Upper lobe of left lung (tissue), 6 donors: ENCODE measurements at regions not wholly inside any gene's neighbourhood (a gene's known extent, or its start where the extent isn't known, plus 50 kb on each side); places are given as distances from the start of the nearest gene placed in this dataset.

ENCODE experiments used
- ATAC-seq, 2 donors: fragments of 200-7000 bp; cut with Tn5 transposase; one replicate each; pipeline ENCODE4 v1.9.1; 2022; ENCODE audit warnings: mild to moderate bottlenecking in 2 of 2, moderate library complexity in 2 of 2; ENCODE audit not compliant: low FRiP score in 2 of 2
- DNase-seq, 2 donors: peaks; one replicate each; pipeline ENCODE4 v3.0.0-alpha.2; 2019 to 2020
- H3K27ac ChIP-seq, 4 donors: fragments of 200-600 bp; sonication (generic); one replicate each; pipeline ENCODE4 v1.5.1; 2016 to 2019
- H3K27me3 ChIP-seq, 4 donors: fragments of 200-600 bp; sonication (generic); one replicate each; pipeline ENCODE4 v1.5.1; 2017 to 2019
- H3K36me3 ChIP-seq, 4 donors: fragments of 200-600 bp; sonication (generic); one replicate each; pipeline ENCODE4 v1.5.1; 2016 to 2019
- H3K4me1 ChIP-seq, 4 donors: fragments of 200-600 bp; sonication (generic); one replicate each; pipeline ENCODE4 v1.5.1; 2018 to 2019
- H3K4me3 ChIP-seq, 4 donors: fragments of 200-600 bp; sonication (generic); one replicate each; pipeline ENCODE4 v1.5.1; 2017 to 2019; ENCODE audit warnings: mild to moderate bottlenecking in 2 of 4, moderate library complexity in 1 of 4
- H3K9me3 ChIP-seq, 4 donors: fragments of 200-600 bp; sonication (generic); one replicate each; pipeline ENCODE4 v1.5.1; 2018 to 2019
- EP300 ChIP-seq, 4 donors: sonication (generic); formaldehyde crosslinking; IDR thresholded peaks; one replicate each; pipeline ENCODE4 v1.5.1; 2017; ENCODE audit warnings: antibody characterized with exemption in 4 of 4, control low read depth in 2 of 4
- POLR2A ChIP-seq, 4 donors: fragments of 450-650 bp; IDR thresholded peaks; one replicate each; pipeline ENCODE4 v1.5.1; 2016 to 2017; ENCODE audit warnings: antibody characterized with exemption in 4 of 4, mild to moderate bottlenecking in 2 of 4
- POLR2AphosphoS5 ChIP-seq, 2 donors: sonication (generic); formaldehyde crosslinking; IDR thresholded peaks; one replicate each; pipeline ENCODE4 v1.5.1; 2017; ENCODE audit warnings: antibody characterized with exemption in 2 of 2
- WGBS, 2 donors: methylation state at CpG; one replicate each; pipeline ENCODE4 v1.1.5; 2017 to 2018; 5-methylcytosine and 5-hydroxymethylcytosine counted together
- TF ChIP-seq, protein P1 (sequence below), 6 experiments: fragments of 450-650 bp in 4 of 6; fragments of 200-600 bp in 2 of 6; sonication (generic) in 2 of 6; IDR thresholded peaks; one replicate each; pipeline ENCODE4 v1.5.1; 2016 to 2019; ENCODE audit warnings: antibody characterized with exemption in 6 of 6
- donor health status: DM: no; HTN: no; CAD: no; lungs with moderate emphysema.
- donor health status: DM: no; HTN: yes; CAD: no; lungs with severe emphysema.

- H3K36me3 ChIP-seq = no peaks in the 10 kb centered on the region
- DNase-seq (no peak), ATAC-seq (no peak)
- no peaks in the 10 kb centered on the region for H3K27me3 ChIP-seq
- H3K9me3 ChIP-seq = no peaks in the 10 kb centered on the region
- TF ChIP-seq POLR2A (IDR thresholded peaks at IDR 0.05) (no peak), POLR2AphosphoS5 (IDR thresholded peaks at IDR 0.05) (no peak), EP300 (IDR thresholded peaks at IDR 0.05) (no peak)
- H3K4me3 ChIP-seq = no peak overlapping the region
- H3K27ac ChIP-seq = no peak overlapping the region
- WGBS, 2 donors = 60 to 69% methylated on average over 3 of the region's 3 CpGs
- no peaks in the 10 kb centered on the region for H3K4me1 ChIP-seq
Observed at GRCh38 chr5:176180339-176180738, 57.9 kb upstream of the SIMC1 start.

GRCh38 chr5:176180781-176181180 is 57.4 kb upstream of the SIMC1 start:
- no peaks in the 10 kb centered on the region for H3K9me3 ChIP-seq
- no peak overlapping the region for H3K4me3 ChIP-seq
- no peak overlapping the region for H3K27ac ChIP-seq
- TF ChIP-seq, protein P1, sequence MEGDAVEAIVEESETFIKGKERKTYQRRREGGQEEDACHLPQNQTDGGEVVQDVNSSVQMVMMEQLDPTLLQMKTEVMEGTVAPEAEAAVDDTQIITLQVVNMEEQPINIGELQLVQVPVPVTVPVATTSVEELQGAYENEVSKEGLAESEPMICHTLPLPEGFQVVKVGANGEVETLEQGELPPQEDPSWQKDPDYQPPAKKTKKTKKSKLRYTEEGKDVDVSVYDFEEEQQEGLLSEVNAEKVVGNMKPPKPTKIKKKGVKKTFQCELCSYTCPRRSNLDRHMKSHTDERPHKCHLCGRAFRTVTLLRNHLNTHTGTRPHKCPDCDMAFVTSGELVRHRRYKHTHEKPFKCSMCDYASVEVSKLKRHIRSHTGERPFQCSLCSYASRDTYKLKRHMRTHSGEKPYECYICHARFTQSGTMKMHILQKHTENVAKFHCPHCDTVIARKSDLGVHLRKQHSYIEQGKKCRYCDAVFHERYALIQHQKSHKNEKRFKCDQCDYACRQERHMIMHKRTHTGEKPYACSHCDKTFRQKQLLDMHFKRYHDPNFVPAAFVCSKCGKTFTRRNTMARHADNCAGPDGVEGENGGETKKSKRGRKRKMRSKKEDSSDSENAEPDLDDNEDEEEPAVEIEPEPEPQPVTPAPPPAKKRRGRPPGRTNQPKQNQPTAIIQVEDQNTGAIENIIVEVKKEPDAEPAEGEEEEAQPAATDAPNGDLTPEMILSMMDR (IDR thresholded peaks at IDR 0.05) = no peak
- TF ChIP-seq EP300 (IDR thresholded peaks at IDR 0.05) (no peak), POLR2AphosphoS5 (IDR thresholded peaks at IDR 0.05) (no peak)
- H3K36me3 ChIP-seq = no peaks in the 10 kb centered on the region
- WGBS, 2 donors = 57 to 58% methylated on average over 3 of the region's 3 CpGs
- DNase-seq (no peak), ATAC-seq (no peak)
- no peaks in the 10 kb centered on the region for H3K27me3 ChIP-seq
- no peaks in the 10 kb centered on the region for H3K4me1 ChIP-seq

GRCh38 chr5:176181271-176181855 is 56.9 kb upstream of the SIMC1 start:
- ATAC-seq (no peak), DNase-seq (no peak)
- no peak overlapping the region for H3K27ac ChIP-seq
- 84 to 87% methylated on average over 7 of the region's 7 CpGs for WGBS, 2 donors
- no peaks in the 10 kb centered on the region for H3K4me1 ChIP-seq
- no peak overlapping the region for H3K4me3 ChIP-seq
- H3K27me3 ChIP-seq = no peaks in the 10 kb centered on the region
- no peaks in the 10 kb centered on the region for H3K9me3 ChIP-seq
- H3K36me3 ChIP-seq = no peaks in the 10 kb centered on the region
- TF ChIP-seq EP300 (IDR thresholded peaks at IDR 0.05) = no peak
- TF ChIP-seq POLR2AphosphoS5 (IDR thresholded peaks at IDR 0.05) = no peak
- TF ChIP-seq, protein P1 (IDR thresholded peaks at IDR 0.05) = no peak
- TF ChIP-seq POLR2A (IDR thresholded peaks at IDR 0.05) = no peak

DNA sequence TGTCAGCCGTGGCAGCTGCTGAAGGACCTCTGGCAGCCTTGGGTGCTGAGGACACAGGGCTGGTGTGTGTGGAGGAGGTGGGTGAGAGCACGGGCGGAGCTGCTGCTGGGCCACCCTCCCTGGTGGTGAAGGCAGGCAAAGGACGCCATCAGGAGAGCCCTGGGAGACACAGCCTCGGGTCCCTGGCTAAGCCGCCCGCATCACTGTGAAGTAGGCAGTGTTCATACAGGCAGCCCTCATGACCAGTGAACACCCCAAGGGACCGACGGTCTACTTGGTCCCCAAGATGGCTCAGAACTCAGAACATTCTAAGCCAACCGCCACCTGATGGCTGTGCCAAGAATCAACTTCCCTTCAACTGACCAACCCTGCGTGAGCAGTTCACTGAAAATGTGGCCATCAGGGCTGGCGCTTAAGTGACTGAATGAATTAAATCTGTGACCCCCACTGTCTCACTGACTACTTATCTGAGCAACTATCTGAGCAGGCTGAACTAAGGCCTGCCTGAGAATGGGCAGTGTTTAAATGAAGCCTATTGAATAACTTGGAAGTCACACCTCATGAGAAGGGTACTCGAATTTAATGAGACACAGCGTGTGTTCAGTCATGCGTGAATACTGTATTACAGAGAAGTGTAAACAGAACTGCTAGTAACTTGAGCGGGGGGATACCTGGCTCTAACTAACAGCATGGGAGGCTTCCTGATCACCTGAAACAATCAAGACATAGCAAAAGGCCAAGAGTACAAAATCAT is 54.7 kb upstream of the SIMC1 start:
- TF ChIP-seq EP300 (IDR thresholded peaks at IDR 0.05) = no peak
- H3K4me1 ChIP-seq = no peaks in the 10 kb centered on the region
- DNase-seq = no peak
- H3K36me3 ChIP-seq = no peaks in the 10 kb centered on the region
- 75 to 84% methylated on average over 10 to 16 of the region's 16 CpGs for WGBS, 2 donors
- no peaks in the 10 kb centered on the region for H3K27me3 ChIP-seq
- H3K9me3 ChIP-seq = no peaks in the 10 kb centered on the region
- ATAC-seq = no peak
- H3K4me3 ChIP-seq = no peak overlapping the region
- no peak overlapping the region for H3K27ac ChIP-seq

DNA sequence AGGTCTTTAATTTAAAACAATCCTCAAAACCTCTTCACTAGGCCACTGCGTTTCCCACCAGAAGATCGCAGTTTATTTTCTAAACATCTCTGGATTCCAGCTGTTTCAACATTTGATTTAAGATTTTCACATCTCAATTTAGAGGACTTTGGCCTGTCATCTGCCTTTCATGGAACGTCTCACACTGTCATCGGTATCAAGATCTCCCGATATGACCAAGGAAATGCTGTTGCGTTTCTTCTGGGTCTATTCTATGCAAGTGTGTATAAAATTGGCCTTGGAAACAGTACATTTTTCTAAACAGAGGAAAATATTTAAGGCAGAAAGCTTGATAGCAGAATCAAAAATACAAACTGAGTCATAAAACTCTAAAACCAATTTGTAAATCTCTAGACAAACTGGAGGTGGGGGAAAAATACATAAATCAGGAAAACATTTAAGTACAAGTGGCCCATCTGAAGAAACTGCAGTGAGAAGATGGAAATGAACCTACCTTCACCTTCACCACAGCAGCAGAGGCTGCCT is 53.6 kb upstream of the SIMC1 start:
- Histone ChIP-seq H3K36me3 (no peaks in the 10 kb centered on the region), H3K4me1 (no peaks in the 10 kb centered on the region), H3K9me3 (no peaks in the 10 kb centered on the region), H3K27me3 (no peaks in the 10 kb centered on the region), H3K27ac (no peak overlapping the region), H3K4me3 (no peak overlapping the region)
- no peak for TF ChIP-seq EP300 (IDR thresholded peaks at IDR 0.05)
- TF ChIP-seq POLR2AphosphoS5 (IDR thresholded peaks at IDR 0.05) = no peak
- TF ChIP-seq, protein P1 (IDR thresholded peaks at IDR 0.05) = no peak
- no peak for TF ChIP-seq POLR2A (IDR thresholded peaks at IDR 0.05)
- 84 to 86% methylated on average over 5 to 6 of the region's 6 CpGs for WGBS, 2 donors
- ATAC-seq (no peak), DNase-seq (no peak)
